ENCODE measurements at regions not wholly inside any gene's neighbourhood (a gene's known extent, or its start where the extent isn't known, plus 50 kb on each side); places are given as distances from the start of the nearest gene placed in this dataset.

- TF ChIP-seq CTCF (IDR thresholded peaks at IDR 0.05; ENCODE audit: extremely low read depth, missing control alignments) = no peak
- no peak for DNase-seq (ENCODE audit: low spot score)
These were observed 176.7 kb downstream of the DIPK2A start for GRCh38 chr3:144148356-144148755.

GRCh38 chr3:144151983-144152382, 180.4 kb downstream of the DIPK2A start:
- no peak for TF ChIP-seq CTCF (IDR thresholded peaks at IDR 0.05; ENCODE audit: extremely low read depth, missing control alignments)
- DNase-seq (ENCODE audit: low spot score) = no peak

GRCh38 chr3:144160627-144161026, 189.0 kb downstream of the DIPK2A start:
- DNase-seq (ENCODE audit: low spot score) = no peak
- no peak for TF ChIP-seq CTCF (IDR thresholded peaks at IDR 0.05; ENCODE audit: extremely low read depth, missing control alignments)

- TF ChIP-seq CTCF (IDR thresholded peaks at IDR 0.05; ENCODE audit: extremely low read depth, missing control alignments) = no peak
- no peak for DNase-seq (ENCODE audit: low spot score)
These were observed 190.4 kb downstream of the DIPK2A start for GRCh38 chr3:144162042-144162441.

GRCh38 chr3:144164352-144164751, 192.7 kb downstream of the DIPK2A start:
- no peak for TF ChIP-seq CTCF (IDR thresholded peaks at IDR 0.05; ENCODE audit: extremely low read depth, missing control alignments)
- no peak for DNase-seq (ENCODE audit: low spot score)

- no peak for TF ChIP-seq CTCF (IDR thresholded peaks at IDR 0.05; ENCODE audit: extremely low read depth, missing control alignments)
- no peak for DNase-seq (ENCODE audit: low spot score)
These were observed 193.9 kb downstream of the DIPK2A start for GRCh38 chr3:144165482-144165881.

- no peak for TF ChIP-seq CTCF (IDR thresholded peaks at IDR 0.05; ENCODE audit: extremely low read depth, missing control alignments)
- no peak for DNase-seq (ENCODE audit: low spot score)
These were observed 196.0 kb downstream of the DIPK2A start for GRCh38 chr3:144167634-144168033.
